CD4-positive, alpha-beta T cell (primary cell): ENCODE measurements at regions not wholly inside any gene's neighbourhood (a gene's known extent, or its start where the extent isn't known, plus 50 kb on each side); places are given as distances from the start of the nearest gene placed in this dataset.

Experiments
- ATAC-seq: fragments of 200-7000 bp; cut with Tn5 transposase; one replicate; pipeline ENCODE4 v1.10.0; 2022; ENCODE audit warnings: mild to moderate bottlenecking; ENCODE audit not compliant: poor library complexity
- CTCF ChIA-PET: fragments of 350-600 bp; sonication (Branson Sonifier 250); formaldehyde crosslinking; loops from one replicate; lab custom pipeline; 2021; ENCODE audit warnings: antibody characterized with exemption, inconsistent platforms; lab: Charles Lee
- POLR2A ChIA-PET: fragments of 350-600 bp; sonication (Branson Sonifier 250); formaldehyde crosslinking; loops from one replicate; lab custom pipeline; 2021; ENCODE audit warnings: antibody characterized with exemption, inconsistent platforms; lab: Charles Lee
- DNase-seq, 14 experiments: peaks; one replicate each; pipeline ENCODE4 v3.0.0-alpha.2; 2013 to 2020; ENCODE audit warnings: mixed read lengths in 2 of 14
- H3K27ac ChIP-seq, 2 donors: one replicate each; pipeline versions ENCODE4 v1.5.1 to v1.7.0; 2013; ENCODE audit warnings: low read length in 2 of 2, low read depth in 1 of 2, mild to moderate bottlenecking in 1 of 2
- H3K27me3 ChIP-seq, 2 experiments: 1 replicate in 1 of 2; 2 replicates in 1 of 2; pipeline versions ENCODE4 v1.6.1 to v1.7.0; 2013; ENCODE audit warnings: low read length in 2 of 2, control low read depth in 1 of 2, mild to moderate bottlenecking in 1 of 2, moderate library complexity in 1 of 2; ENCODE audit not compliant: insufficient read depth in 2 of 2, control insufficient read depth in 1 of 2
- H3K36me3 ChIP-seq: one replicate; pipeline ENCODE4 v1.6.1; 2013; ENCODE audit warnings: low read length, control low read depth; ENCODE audit not compliant: insufficient read depth
- H3K4me1 ChIP-seq: one replicate; pipeline ENCODE4 v1.6.1; 2013; ENCODE audit warnings: low read length, control low read depth; ENCODE audit not compliant: insufficient read depth
- H3K4me3 ChIP-seq: one replicate; pipeline ENCODE4 v1.5.1; 2013; ENCODE audit warnings: mild to moderate bottlenecking, low read length, moderate library complexity
- H3K9me3 ChIP-seq, 2 experiments: 1 replicate in 1 of 2; 2 replicates in 1 of 2; pipeline versions ENCODE4 v1.6.1 to v1.7.0; 2013; ENCODE audit warnings: low read length in 2 of 2, mild to moderate bottlenecking in 2 of 2, control low read depth in 1 of 2, moderate library complexity in 1 of 2; ENCODE audit not compliant: control insufficient read depth in 1 of 2, insufficient read depth in 1 of 2
- H3K27ac Mint-ChIP-seq: one replicate; pipeline ENCODE4 v1.8.0; 2020; ENCODE audit warnings: mixed read lengths
- H3K27me3 Mint-ChIP-seq: one replicate; pipeline ENCODE4 v1.8.0; 2021; ENCODE audit warnings: mixed read lengths
- H3K36me3 Mint-ChIP-seq: one replicate; pipeline ENCODE4 v1.8.0; 2021; ENCODE audit warnings: low read depth, mixed read lengths
- H3K4me1 Mint-ChIP-seq: one replicate; pipeline ENCODE4 v1.8.0; 2021; ENCODE audit warnings: low read depth, mixed read lengths
- H3K4me3 Mint-ChIP-seq: one replicate; pipeline ENCODE4 v1.8.0; 2020; ENCODE audit warnings: mild to moderate bottlenecking, mixed read lengths
- H3K9me3 Mint-ChIP-seq: one replicate; pipeline ENCODE4 v1.8.0; 2020; ENCODE audit warnings: mixed read lengths
- intact Hi-C, 2 experiments: fragments of 100-400 bp; cut with DNase I in 1 of 2; cut with micrococcal nuclease in 1 of 2; formaldehyde crosslinking; loops; one replicate each; pipeline versions ENCODE4 v1.15.1 to v1.9.0; 2023 to 2025; cut with DNase I, micrococcal nuclease
- TF ChIP-seq, protein P1 (sequence below): fragments of 200-600 bp; IDR thresholded peaks from one replicate; pipeline ENCODE4 v1.8.0; 2022; ENCODE audit warnings: antibody characterized with exemption, mild to moderate bottlenecking

DNA sequence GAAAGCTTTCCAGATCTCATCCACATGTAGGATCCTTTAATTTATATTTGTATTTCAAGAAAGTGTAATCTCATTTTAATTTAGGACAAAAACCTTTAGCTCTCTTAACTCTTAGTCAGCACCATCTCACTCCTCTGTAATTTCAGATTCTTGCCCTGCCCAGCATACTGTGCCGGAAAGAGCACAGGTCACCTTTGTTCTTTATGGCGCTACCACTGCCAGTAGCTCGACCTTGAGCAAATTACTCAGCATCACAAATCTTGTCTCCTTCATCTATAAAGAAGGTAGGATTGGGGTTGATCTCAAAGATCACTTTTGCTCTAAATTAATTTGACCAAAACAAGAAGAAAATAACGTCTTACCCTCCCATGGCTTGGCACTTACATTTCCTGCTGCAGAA lies 56.1 kb upstream of the ZC3H11B start:
- no peak overlapping the region for H3K4me3 ChIP-seq
- Mint-ChIP-seq H3K36me3 (no peaks in the 10 kb centered on the region), H3K27me3 (no peaks in the 10 kb centered on the region), H3K9me3 (peaks cover 2% of the 10 kb centered on the region), H3K4me3 (no peak overlapping the region), H3K27ac (no peak overlapping the region), H3K4me1 (no peaks in the 10 kb centered on the region)
- CTCF ChIA-PET: no interaction called here
- no peaks in the 10 kb centered on the region for H3K36me3 ChIP-seq
- ATAC-seq (no peak), DNase-seq (no peak)
- POLR2A ChIA-PET: no interaction called here
- no peaks in the 10 kb centered on the region for H3K27me3 ChIP-seq
- TF ChIP-seq, protein P1, sequence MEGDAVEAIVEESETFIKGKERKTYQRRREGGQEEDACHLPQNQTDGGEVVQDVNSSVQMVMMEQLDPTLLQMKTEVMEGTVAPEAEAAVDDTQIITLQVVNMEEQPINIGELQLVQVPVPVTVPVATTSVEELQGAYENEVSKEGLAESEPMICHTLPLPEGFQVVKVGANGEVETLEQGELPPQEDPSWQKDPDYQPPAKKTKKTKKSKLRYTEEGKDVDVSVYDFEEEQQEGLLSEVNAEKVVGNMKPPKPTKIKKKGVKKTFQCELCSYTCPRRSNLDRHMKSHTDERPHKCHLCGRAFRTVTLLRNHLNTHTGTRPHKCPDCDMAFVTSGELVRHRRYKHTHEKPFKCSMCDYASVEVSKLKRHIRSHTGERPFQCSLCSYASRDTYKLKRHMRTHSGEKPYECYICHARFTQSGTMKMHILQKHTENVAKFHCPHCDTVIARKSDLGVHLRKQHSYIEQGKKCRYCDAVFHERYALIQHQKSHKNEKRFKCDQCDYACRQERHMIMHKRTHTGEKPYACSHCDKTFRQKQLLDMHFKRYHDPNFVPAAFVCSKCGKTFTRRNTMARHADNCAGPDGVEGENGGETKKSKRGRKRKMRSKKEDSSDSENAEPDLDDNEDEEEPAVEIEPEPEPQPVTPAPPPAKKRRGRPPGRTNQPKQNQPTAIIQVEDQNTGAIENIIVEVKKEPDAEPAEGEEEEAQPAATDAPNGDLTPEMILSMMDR: no peak
- H3K4me1 ChIP-seq: no peaks in the 10 kb centered on the region
- H3K27ac ChIP-seq: no peak overlapping the region
- H3K9me3 ChIP-seq: no peaks in the 10 kb centered on the region
- intact Hi-C loops: no loop called here

DNA sequence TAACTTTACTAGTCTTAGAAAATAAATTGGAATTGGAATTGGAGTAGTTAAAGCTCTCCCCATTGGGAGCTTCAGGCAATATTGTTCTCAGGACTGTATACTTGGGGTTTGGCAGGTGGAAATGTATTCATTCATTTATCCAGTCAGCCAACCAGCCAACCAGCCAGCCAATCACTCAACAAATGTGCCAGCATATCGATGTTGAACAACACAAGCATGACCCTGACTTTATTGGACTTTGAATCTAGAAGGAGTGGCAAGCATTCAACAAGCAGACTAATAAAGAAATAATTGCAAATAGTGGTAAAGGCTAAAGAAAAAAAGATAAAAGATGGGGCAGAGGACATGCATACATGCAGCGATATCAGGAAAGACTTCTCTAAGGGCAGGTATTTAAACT lies 55.5 kb upstream of the ZC3H11B start:
- ATAC-seq: no peak
- Histone ChIP-seq H3K27ac (no peak overlapping the region), H3K27me3 (no peaks in the 10 kb centered on the region), H3K4me1 (no peaks in the 10 kb centered on the region), H3K4me3 (no peak overlapping the region), H3K9me3 (no peaks in the 10 kb centered on the region), H3K36me3 (no peaks in the 10 kb centered on the region)
- intact Hi-C loops: no loop called here
- Mint-ChIP-seq H3K4me3 (no peak overlapping the region), H3K27me3 (peaks cover 4% of the 10 kb centered on the region), H3K4me1 (no peaks in the 10 kb centered on the region), H3K9me3 (peaks cover 2% of the 10 kb centered on the region), H3K36me3 (no peaks in the 10 kb centered on the region), H3K27ac (no peak overlapping the region)
- POLR2A ChIA-PET: no interaction called here
- CTCF ChIA-PET: no interaction called here
- DNase-seq: no peak
- TF ChIP-seq, protein P1: no peak

DNA sequence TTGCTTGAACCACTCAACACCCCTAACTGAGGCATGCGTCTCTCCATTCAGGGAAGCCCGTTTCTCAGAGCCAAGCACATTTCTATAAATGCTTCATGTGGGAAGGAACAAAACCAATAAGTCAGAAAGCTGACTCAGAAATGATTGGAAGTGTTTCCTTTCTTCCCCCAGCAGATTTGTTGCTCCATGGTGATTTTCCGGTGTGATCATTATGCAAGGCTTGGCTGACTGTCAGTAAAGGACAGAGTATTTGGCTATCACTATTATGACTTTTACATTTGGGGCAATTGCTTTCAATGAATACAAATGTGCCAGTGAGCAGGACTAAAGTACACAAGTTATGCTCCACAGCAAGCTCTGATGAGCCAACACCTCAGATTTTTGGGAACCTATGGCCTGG lies 53.3 kb upstream of the ZC3H11B start:
- Histone ChIP-seq H3K4me1 (no peaks in the 10 kb centered on the region), H3K9me3 (no peaks in the 10 kb centered on the region), H3K27ac (no peak overlapping the region), H3K36me3 (no peaks in the 10 kb centered on the region), H3K27me3 (peaks cover 0 to under 1% of the 10 kb centered on the region in 2 experiments), H3K4me3 (no peak overlapping the region)
- Mint-ChIP-seq H3K4me1 (no peaks in the 10 kb centered on the region), H3K36me3 (no peaks in the 10 kb centered on the region), H3K4me3 (no peak overlapping the region), H3K9me3 (peaks cover 2% of the 10 kb centered on the region), H3K27ac (no peak overlapping the region), H3K27me3 (peaks cover 21% of the 10 kb centered on the region)
- TF ChIP-seq, protein P1: no peak
- DNase-seq: no peak
- ChIA-PET CTCF (no interaction called here), POLR2A (no interaction called here)
- no peak for ATAC-seq
- intact Hi-C loops: no loop called here
